Activated CD8-positive, alpha-beta memory T cell treated with anti-CD3 and anti-CD28 coated beads for 24 hours (primary cell): ENCODE measurements at regions not wholly inside any gene's neighbourhood (a gene's known extent, or its start where the extent isn't known, plus 50 kb on each side); places are given as distances from the start of the nearest gene placed in this dataset.

Experiments used
- DNase-seq: peaks from one replicate; pipeline ENCODE4 v3.0.0-alpha.2; 2020

DNA sequence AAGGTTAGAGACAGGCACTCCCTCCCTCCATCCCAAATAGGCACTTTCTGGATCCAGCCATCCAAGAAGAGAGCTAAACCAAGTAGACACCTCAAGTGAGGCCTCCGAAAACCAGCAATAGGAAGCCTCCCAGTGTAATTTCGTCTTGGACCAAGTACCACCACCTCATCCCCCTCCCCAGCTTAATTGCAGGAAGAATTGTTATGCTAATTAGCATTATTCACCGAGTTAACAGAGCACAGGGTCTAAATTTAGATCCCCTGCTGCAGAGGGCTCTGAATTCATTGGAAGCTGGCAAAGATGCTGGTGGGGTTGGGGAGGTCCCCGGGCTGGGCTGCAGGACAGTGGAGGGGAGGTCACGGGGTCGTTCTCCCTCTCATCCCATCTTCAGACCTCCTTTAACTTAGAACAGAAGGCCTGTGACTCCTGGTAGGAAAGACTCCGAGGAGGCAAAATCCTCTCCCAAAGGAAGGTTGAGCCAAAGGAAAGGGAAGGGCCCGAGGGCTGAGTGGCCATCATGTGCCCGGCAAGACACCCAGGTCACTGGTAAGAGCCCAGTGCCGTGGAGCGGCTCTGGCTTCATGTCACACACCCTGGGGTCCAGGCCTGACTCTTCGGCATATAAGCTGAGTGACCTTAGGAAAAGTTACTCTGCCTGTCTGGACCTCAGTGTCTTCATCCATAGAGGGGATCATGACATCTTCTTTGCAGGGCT, 209.2 kb upstream of the GRIK3 start:
- no peak for DNase-seq

DNA sequence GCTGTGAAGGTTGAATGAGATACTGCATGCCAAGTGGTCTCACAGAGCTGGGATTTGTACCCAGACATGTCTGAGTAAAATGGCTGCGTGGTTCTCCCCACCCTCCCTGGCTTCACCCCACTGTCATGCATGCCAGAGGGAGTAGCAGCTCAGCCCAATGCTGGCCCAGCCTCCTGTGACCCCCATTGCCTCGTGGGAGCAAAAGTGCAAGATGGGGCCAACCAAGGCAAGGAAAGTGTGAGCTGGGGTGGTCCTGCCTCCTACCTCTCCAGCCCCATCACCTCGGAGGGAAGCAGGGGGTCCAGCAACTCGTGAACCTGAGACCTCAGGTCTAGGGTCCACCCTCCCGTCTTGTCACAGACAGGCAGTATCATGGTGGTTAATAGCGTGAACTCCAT, 209.8 kb upstream of the GRIK3 start:
- no peak for DNase-seq

DNA sequence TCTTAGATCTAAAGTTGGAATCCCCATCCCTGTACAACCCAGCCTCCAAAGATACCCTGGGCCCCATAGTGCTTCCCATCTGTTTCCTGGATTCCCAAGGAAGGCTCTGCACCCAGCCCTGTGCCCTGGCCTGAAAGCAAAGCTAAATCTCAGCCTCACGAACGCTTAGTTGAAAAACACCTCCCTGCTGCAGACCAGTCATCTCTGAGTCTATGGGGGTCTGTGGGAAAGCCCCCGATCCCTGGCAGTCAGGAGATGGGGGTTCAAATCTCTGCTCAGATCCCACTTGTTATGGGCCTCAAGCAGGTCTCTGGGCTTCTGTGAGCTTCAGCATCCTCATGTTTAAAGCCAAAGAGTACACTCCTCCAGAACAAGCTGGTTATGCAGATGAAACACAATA, 210.5 kb upstream of the GRIK3 start:
- no peak for DNase-seq

DNA sequence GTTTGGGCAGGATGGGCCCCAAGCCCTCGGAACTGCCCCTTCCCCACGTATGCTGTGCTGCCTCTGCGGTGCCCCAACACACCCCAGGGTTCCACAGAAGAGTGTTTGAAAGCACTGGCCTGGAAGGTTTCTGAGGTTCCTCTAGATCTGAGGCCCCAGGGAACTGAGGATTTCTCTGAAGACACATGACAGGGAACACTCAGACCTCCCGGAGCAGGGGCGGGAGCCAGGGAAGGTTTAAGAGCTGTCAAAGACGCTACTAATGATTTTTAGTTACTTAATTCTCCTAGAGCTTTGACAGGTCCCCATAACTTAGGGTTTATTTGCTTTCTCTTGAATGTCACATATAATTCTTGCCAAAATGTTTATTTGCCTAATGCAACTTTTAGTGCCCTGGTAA, 212.3 kb upstream of the GRIK3 start:
- DNase-seq = no peak

GRCh38 chr1:37250371-37250770, 216.1 kb upstream of the GRIK3 start:
- DNase-seq = no peak

DNA sequence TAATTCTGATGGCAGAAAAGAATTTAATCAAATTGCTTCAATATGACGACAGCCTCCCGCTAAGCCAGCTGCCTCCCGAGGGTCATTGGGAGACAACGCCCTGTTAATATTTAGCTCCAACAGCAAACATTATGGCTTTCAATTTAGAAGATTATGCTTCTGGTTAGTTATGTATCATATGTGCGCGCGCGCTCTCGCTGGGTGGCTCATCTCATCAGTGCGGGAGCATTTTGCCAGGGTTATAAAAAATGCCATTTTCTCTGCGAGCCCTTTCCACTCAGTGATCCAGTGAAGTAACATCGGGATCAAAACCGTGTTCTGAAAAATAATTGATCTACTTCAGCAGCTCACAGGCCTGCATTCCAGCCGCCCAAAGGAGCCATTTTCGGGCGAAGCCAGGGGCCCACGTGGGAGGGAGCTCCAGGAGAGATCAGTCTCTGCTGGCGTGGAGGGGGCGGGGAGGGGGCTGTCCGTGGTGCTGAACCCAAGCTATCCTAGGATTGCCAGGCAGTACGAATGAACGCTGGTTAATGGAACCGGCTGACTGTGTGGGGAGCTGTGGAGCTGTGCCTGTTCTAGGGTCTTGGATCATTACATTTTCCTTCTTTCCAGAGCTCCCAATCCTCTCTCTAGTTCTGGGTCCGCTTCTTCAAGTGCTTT, 219.1 kb upstream of the ZC3H12A start:
- no peak for DNase-seq

DNA sequence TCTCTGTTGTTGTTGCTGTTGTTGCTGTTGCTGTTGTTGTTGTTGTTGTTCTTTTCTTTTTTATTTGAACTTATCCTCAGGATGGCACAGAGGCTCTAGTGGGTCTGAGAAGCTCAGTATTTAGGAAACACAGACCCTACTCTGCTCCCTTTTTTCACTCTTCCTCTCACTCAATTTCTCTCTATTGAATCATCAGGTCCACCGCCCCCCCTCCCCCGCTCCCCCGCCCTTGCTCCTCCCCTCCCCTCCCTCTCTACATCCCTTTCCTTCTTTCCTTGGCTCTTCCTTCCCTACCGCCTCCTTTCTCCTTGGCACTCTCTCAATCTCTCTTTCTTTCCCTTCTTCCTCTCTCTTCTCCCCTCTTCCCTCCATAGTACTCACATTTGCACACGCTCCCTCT, 218.5 kb upstream of the ZC3H12A start:
- no peak for DNase-seq

GRCh38 chr1:37257646-37258045, 216.7 kb upstream of the ZC3H12A start:
- DNase-seq = no peak

DNA sequence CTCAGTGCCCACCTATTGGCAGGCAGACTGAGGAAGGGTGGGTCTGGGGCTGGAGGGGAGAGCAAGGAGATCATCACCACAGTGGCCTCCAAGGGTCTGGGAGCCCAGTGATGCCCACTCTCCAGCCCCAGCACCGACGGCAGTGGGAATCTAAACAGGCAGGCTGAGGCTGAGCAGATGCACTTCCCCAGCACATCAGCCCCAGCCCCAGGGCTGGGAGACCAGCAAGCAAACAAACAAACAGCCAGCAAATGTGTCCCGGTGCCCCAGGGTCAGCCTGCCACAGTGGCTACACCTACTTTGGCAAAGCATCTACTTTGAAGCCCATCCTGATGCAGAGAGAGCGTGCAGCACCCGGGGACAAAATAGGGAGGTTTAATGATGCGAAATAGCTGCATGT, 216.3 kb upstream of the ZC3H12A start:
- DNase-seq = no peak

DNA sequence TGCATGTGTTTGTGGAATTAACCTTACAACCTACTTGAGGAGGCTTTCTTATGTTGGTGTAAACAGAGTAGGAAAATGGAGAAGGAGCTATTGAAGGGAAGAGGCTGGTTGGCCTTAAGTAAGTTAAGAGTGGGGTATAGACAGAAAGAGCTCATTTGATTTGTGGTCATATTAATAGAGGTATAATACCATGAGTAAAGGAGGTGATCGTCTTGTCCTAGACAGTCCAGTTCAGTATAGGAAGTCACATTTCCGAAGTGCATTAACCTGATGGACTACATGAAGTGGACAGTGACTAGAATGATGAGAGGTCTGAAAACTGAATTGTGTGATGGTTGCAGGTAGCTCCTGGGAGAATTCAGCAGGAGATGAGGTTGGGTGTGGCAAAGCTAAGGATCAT, 215.4 kb upstream of the ZC3H12A start:
- no peak for DNase-seq

- no peak for DNase-seq
Measured at GRCh38 chr1:37261129-37261528, 213.3 kb upstream of the ZC3H12A start.

GRCh38 chr1:37262439-37263170, 211.8 kb upstream of the ZC3H12A start:
- no peak for DNase-seq

DNA sequence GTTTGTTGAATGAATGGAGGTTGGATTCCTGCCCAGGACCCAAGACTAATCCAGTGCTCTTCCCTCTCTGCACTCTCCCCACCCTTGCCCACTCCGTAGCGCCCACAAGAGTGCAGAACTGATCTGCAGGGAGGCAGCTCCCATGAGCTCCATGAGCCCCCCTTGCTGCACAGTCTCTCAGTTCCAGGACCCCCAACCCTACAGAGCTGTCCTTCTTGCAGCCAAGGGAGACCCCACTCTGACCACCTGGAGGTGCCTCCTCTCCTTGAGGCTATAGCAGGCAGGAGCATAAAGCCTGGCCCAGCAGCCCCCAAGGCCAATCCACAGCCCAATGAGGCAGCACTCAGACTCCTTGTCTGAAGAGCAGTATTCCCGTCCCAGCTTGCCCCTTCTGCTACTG, 209.2 kb upstream of the ZC3H12A start:
- DNase-seq = no peak

GRCh38 chr1:37265786-37266667, 208.4 kb upstream of the ZC3H12A start:
- DNase-seq = no peak

DNA sequence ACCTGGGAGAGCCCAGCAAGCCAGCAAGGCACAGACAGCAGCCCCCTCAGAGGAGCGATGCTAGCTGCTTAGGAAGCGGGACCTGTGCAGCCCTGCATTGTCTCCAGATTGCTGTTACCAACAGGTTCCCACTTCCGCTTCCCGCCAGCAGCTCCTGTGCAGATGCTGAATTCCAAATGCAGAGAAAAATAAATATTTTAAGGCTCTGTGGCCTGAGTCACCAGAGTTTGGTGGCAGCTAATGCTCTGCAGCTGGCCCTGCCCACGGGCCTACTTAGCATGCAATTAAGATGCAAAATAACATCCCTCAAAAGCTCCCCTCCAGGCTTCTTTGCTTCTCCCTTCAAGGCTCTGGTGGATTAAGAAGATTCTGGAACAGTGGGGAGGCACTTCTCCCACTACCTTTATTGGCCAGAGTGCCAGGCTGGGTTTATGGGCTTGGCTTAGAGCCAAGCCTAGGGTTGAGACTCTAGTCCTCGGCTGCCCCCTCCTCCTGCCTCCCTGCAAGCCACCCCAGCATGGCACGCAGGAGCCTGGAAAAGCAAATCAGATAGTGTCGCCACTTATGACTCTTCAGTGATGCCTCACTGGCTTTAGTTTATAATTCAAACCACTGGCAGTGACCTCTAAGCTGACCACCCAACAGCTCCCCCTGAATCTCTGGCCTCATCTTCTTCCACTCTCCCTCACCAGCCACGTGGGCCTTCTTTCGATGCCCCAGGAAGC, 207.1 kb upstream of the ZC3H12A start:
- no peak for DNase-seq

- DNase-seq = no peak
Measured at GRCh38 chr1:37270639-37271038, 203.7 kb upstream of the ZC3H12A start.

DNA sequence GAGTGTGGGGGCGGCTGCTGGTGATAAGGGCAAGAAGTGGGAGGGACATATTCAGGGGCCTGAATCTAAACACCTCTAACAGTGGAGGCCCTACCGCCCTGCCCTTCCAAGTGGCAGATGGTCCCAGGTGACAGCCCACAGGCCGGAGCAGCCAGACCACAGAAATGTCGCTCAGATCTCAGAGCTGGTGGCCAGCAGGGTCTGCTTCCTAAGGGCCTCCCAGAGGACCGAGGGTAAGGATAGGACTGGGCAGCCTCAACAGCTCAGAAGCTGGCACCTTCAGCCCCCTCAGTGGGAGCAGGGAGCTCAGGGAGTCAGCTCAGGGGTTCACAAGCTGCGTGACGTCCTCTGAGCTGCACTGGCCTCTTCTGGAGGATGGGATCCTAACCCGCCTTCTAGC, 201.8 kb upstream of the ZC3H12A start:
- DNase-seq = no peak

- no peak for DNase-seq
Measured at GRCh38 chr1:37274486-37274885, 199.9 kb upstream of the ZC3H12A start.

DNA sequence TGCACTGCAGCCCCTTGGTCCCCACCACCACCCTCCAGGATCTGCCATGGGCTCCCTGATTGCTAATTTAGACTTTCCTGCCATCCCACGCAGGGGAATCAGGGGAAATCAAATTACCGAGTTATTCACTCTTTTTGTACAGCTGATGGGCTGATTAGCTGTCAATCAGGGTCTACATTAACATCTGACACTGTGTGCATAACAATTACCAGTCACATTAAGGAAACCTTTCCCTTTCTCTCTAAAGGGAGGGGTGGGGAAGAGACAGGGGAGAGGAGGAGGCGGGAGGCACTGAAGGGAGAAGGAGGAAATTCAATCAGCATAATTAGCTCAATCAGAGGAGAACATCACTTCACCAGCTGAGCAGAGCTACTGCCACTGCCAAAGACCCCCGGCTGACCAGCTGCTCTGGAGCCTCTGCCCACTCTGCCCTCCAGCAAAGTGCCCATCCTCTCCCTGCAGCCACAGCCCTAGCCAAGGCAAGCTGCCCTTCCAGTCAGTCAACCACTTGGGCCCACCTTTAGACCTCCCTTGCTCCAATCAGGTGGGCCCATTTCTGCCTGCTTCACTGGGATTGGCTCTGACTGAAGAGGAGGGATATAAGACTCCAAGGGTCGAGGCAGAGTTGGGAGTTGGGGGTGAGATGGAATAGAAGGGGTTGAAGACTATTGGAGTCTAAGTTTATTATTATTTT, 199.3 kb upstream of the ZC3H12A start:
- DNase-seq = no peak

- DNase-seq = no peak
Measured at GRCh38 chr1:37277366-37277765, 197.0 kb upstream of the ZC3H12A start.

- DNase-seq = no peak
Measured at GRCh38 chr1:37281354-37281753, 193.0 kb upstream of the ZC3H12A start.

DNA sequence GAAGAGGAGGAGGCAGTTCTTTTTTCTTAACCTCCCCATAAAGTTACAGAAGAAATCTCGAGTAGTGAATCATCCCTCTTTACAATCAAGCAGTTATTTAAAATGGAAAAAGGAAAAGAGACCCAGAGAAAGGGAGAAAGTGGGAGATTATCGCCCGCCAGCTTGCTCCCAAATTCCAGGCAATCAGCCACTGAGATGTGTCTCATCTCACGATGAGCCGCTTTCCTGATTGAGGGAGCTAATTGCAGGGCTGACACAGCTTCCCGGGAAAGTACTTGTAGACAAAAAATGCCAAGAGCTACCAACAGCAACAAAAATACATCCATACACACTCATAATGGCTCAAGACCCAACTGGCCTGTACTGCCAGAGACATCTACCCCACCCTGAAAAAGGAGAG, 191.6 kb upstream of the ZC3H12A start:
- no peak for DNase-seq
